H1 (cell line): ENCODE measurements at regions not wholly inside any gene's neighbourhood (a gene's known extent, or its start where the extent isn't known, plus 50 kb on each side); places are given as distances from the start of the nearest gene placed in this dataset.

ENCODE experiments used
- CTCF ChIA-PET: fragments of 300-600 bp; sonication (Branson Sonifier 250); formaldehyde crosslinking; loops from one replicate; lab custom pipeline; 2021; ENCODE audit not compliant: partially characterized antibody; lab: Charles Lee
- POLR2A ChIA-PET: fragments of 300-600 bp; sonication (Branson Sonifier 250); formaldehyde crosslinking; loops from one replicate; lab custom pipeline; 2021; ENCODE audit warnings: inconsistent platforms; ENCODE audit not compliant: partially characterized antibody; lab: Charles Lee
- DNase-seq, 2 experiments: peaks; one replicate each; pipeline versions ENCODE4 v3.0.0 to v3.0.0-alpha.2; 2010 to 2022; ENCODE audit warnings: low spot score in 2 of 2, low read depth in 1 of 2, mixed read lengths in 1 of 2
- FAIRE-seq: peaks from 2 replicates; lab custom pipeline; 2011; peaks lifted over from hg19 to GRCh38; lab: Jason Lieb, UNC
- H2AFZ ChIP-seq: 2 replicates; pipeline ENCODE4 v1.8.1; 2012; ENCODE audit warnings: low read length, inconsistent platforms
- H2AK5ac ChIP-seq: 2 replicates; pipeline ENCODE4 v1.6.1; 2013; ENCODE audit warnings: low read depth, low read length
- H2BK120ac ChIP-seq: replicated peaks from 2 replicates; pipeline ENCODE3; 2013; ENCODE audit warnings: low read depth, low read length, inconsistent platforms
- H2BK12ac ChIP-seq: 2 replicates; pipeline ENCODE4 v1.6.1; 2013; ENCODE audit warnings: low read depth, low read length
- H2BK15ac ChIP-seq: 2 replicates; pipeline ENCODE4 v1.6.1; 2013; ENCODE audit warnings: low read length
- H2BK20ac ChIP-seq: 2 replicates; pipeline ENCODE4 v1.6.1; 2013; ENCODE audit warnings: low read length
- H2BK5ac ChIP-seq: 2 replicates; pipeline ENCODE4 v1.6.1; 2013; ENCODE audit warnings: low read depth, low read length
- H3K14ac ChIP-seq: 2 replicates; pipeline ENCODE4 v1.6.1; 2013; ENCODE audit warnings: inconsistent platforms; ENCODE audit not compliant: insufficient read length
- H3K18ac ChIP-seq: 2 replicates; pipeline ENCODE4 v1.6.1; 2013; ENCODE audit warnings: low read length; ENCODE audit errors: extremely low read depth
- H3K23ac ChIP-seq: 2 replicates; pipeline ENCODE4 v1.6.1; 2013; ENCODE audit warnings: inconsistent platforms; ENCODE audit not compliant: insufficient read length
- H3K23me2 ChIP-seq: 2 replicates; pipeline ENCODE4 v1.6.1; 2013; ENCODE audit warnings: low read depth, low read length
- H3K27ac ChIP-seq: 2 replicates; pipeline ENCODE4 v1.6.1; 2011; ENCODE audit warnings: low read depth, low read length, inconsistent platforms
- H3K27me3 ChIP-seq, 4 experiments: replicated peaks in 1 of 4; 1 replicate in 1 of 4; 2 replicates in 3 of 4; pipeline versions ENCODE4 v1.6.1 to v1.8.1; 2011 to 2013; ENCODE audit warnings: low read length in 3 of 4, mild to moderate bottlenecking in 3 of 4, inconsistent platforms in 2 of 4, mixed read lengths in 2 of 4, moderate library complexity in 1 of 4; ENCODE audit not compliant: control insufficient read depth in 3 of 4, insufficient read depth in 3 of 4; ENCODE audit errors: extremely low read depth in 1 of 4
- H3K36me3 ChIP-seq, 4 experiments: 2 replicates each; pipeline versions ENCODE4 v1.6.1 to v1.8.1; 2011 to 2013; ENCODE audit warnings: mild to moderate bottlenecking in 4 of 4, low read length in 3 of 4, moderate library complexity in 2 of 4, control low read depth in 1 of 4, inconsistent platforms in 1 of 4; ENCODE audit not compliant: insufficient read depth in 4 of 4, control insufficient read depth in 2 of 4
- H3K4ac ChIP-seq: replicated peaks from 2 replicates; pipeline ENCODE3; 2013; ENCODE audit warnings: low read length, low read depth, mixed read lengths, inconsistent platforms; ENCODE audit not compliant: insufficient read length
- H3K4me1 ChIP-seq, 4 experiments: replicated peaks in 1 of 4; 1 replicate in 1 of 4; 2 replicates in 3 of 4; pipeline versions ENCODE4 v1.6.1 to v1.8.1; 2011 to 2013; ENCODE audit warnings: low read length in 3 of 4, inconsistent platforms in 2 of 4, mixed read lengths in 1 of 4; ENCODE audit not compliant: insufficient read depth in 4 of 4, control insufficient read depth in 3 of 4
- H3K4me2 ChIP-seq, 2 experiments: 2 replicates each; pipeline versions ENCODE4 v1.6.1 to v1.8.1; 2011 to 2013; ENCODE audit warnings: low read depth in 2 of 2, low read length in 2 of 2, control low read depth in 1 of 2, inconsistent platforms in 1 of 2, mild to moderate bottlenecking in 1 of 2; ENCODE audit not compliant: insufficient read depth in 1 of 2
- H3K4me3 ChIP-seq, 4 experiments: fragments of 200-600, 300-600 bp in 1 of 4; sonication (generic), shearing (Covaris generic), sonication (Bioruptor Twin) in 1 of 4; 2 replicates each; pipeline versions ENCODE4 v1.5.1 to v1.8.1; 2011 to 2016; ENCODE audit warnings: low read length in 4 of 4, low read depth in 3 of 4, control low read depth in 2 of 4, inconsistent platforms in 2 of 4, mild to moderate bottlenecking in 2 of 4, mixed read lengths in 1 of 4, moderate library complexity in 1 of 4; ENCODE audit not compliant: insufficient read depth in 2 of 4; ENCODE audit errors: extremely low read depth in 1 of 4
- H3K56ac ChIP-seq: replicated peaks from 2 replicates; pipeline ENCODE3; 2013; ENCODE audit warnings: low read depth, mild to moderate bottlenecking, mixed read lengths, low read length, inconsistent platforms; ENCODE audit not compliant: insufficient read length
- H3K79me1 ChIP-seq: 2 replicates; pipeline ENCODE4 v1.6.1; 2013; ENCODE audit warnings: low read depth, low read length, control low read depth
- H3K79me2 ChIP-seq, 2 experiments: 2 replicates each; pipeline versions ENCODE4 v1.6.1 to v1.8.1; 2012 to 2013; ENCODE audit warnings: low read length in 2 of 2, mild to moderate bottlenecking in 2 of 2, inconsistent platforms in 1 of 2; ENCODE audit not compliant: insufficient read depth in 2 of 2, control insufficient read depth in 1 of 2
- H3K9ac ChIP-seq, 4 experiments: replicated peaks in 1 of 4; 1 replicate in 1 of 4; 2 replicates in 3 of 4; pipeline versions ENCODE4 v1.6.1 to v1.8.1; 2011 to 2013; ENCODE audit warnings: low read depth in 3 of 4, low read length in 3 of 4, control low read depth in 2 of 4, mild to moderate bottlenecking in 2 of 4, moderate library complexity in 2 of 4, inconsistent platforms in 1 of 4; ENCODE audit errors: extremely low read depth in 1 of 4
- H3K9me3 ChIP-seq, 2 experiments: 2 replicates each; pipeline versions ENCODE4 v1.6.1 to v1.8.1; 2012 to 2013; ENCODE audit warnings: mild to moderate bottlenecking in 2 of 2, moderate library complexity in 2 of 2, control low read depth in 1 of 2, inconsistent platforms in 1 of 2, low read depth in 1 of 2, low read length in 1 of 2, mixed read lengths in 1 of 2; ENCODE audit not compliant: insufficient read depth in 2 of 2
- H4K20me1 ChIP-seq, 2 experiments: replicated peaks in 1 of 2; 2 replicates each; pipeline versions ENCODE3 to v1.8.1; 2011 to 2013; ENCODE audit warnings: inconsistent platforms in 2 of 2, low read length in 2 of 2, mild to moderate bottlenecking in 1 of 2; ENCODE audit not compliant: insufficient read depth in 2 of 2, control insufficient read depth in 1 of 2
- H4K5ac ChIP-seq: 2 replicates; pipeline ENCODE4 v1.6.1; 2013; ENCODE audit warnings: low read length, low read depth, mixed read lengths, inconsistent platforms; ENCODE audit not compliant: insufficient read length
- H4K8ac ChIP-seq: 2 replicates; pipeline ENCODE4 v1.8.0; 2013; ENCODE audit warnings: mild to moderate bottlenecking, moderate library complexity, low read length, inconsistent platforms; ENCODE audit not compliant: insufficient read depth; ENCODE audit errors: extremely low read depth
- H4K91ac ChIP-seq: replicated peaks from 2 replicates; pipeline ENCODE3; 2013; ENCODE audit warnings: low read length, mixed read lengths, inconsistent platforms; ENCODE audit not compliant: insufficient read length
- BRCA1 ChIP-seq: IDR thresholded peaks from 2 replicates; pipeline ENCODE4 v1.6.1; 2012; ENCODE audit warnings: low read depth, low read length, improper control_type of control experiment
- EP300 ChIP-seq, 2 experiments: IDR thresholded peaks; 1 replicate in 1 of 2; 2 replicates in 1 of 2; pipeline ENCODE4 v1.6.1; 2011 to 2012; ENCODE audit warnings: low read depth in 2 of 2, low read length in 2 of 2, mild to moderate bottlenecking in 2 of 2, borderline replicate concordance in 1 of 2, inconsistent platforms in 1 of 2, moderate library complexity in 1 of 2
- JUND ChIP-seq: IDR thresholded peaks from 2 replicates; pipeline ENCODE4 v1.6.1; 2011; ENCODE audit warnings: mild to moderate bottlenecking, improper control_type of control experiment, low read length
- MAX ChIP-seq: IDR thresholded peaks from 2 replicates; pipeline ENCODE4 v1.6.1; 2012; ENCODE audit warnings: inconsistent platforms
- POU5F1 ChIP-seq: IDR thresholded peaks from 2 replicates; pipeline ENCODE4 v1.6.1; 2011; ENCODE audit warnings: low read depth, mild to moderate bottlenecking, low read length, moderate library complexity
- RNF2 ChIP-seq: fragments of 200-900, 300-1000 bp; sonication (generic); IDR thresholded peaks from 2 replicates; pipeline ENCODE4 v1.7.1; 2016; ENCODE audit warnings: borderline replicate concordance, low read depth, mild to moderate bottlenecking, antibody characterized with exemption, low read length; ENCODE audit not compliant: poor library complexity, severe bottlenecking; ENCODE audit errors: missing control alignments
- RXRA ChIP-seq: IDR thresholded peaks from 2 replicates; pipeline ENCODE4 v1.6.1; 2011; ENCODE audit warnings: low read depth, mild to moderate bottlenecking, low read length, moderate library complexity; ENCODE audit not compliant: insufficient read depth
- TBP ChIP-seq: IDR thresholded peaks from 2 replicates; pipeline ENCODE4 v1.6.1; 2011; ENCODE audit warnings: low read depth, low read length, improper control_type of control experiment
- YY1 ChIP-seq: IDR thresholded peaks from 2 replicates; pipeline ENCODE4 v1.6.1; 2011; ENCODE audit warnings: low read depth, mild to moderate bottlenecking, low read length

DNA sequence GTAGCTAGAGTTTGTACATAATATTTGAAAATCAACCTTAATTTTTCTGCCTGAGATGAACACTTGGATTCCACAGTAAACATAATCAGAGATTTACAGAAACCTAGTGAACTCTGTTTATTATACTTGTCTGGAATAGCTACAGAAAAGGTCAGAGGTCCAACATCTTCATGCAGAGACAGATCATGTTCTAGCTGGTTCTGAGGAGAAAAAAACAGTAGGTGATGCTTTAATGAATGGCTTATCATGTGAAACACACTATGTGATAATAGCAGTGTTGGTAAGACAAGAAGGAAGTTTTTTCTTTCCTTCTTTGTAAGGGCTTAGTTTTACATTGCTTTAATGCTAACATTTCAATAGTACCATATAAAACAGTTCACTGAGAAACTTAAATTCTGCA is 846.4 kb upstream of the ZEB2 start:
- no peak overlapping the region for H3K27ac ChIP-seq

More for the DNA sequence above, 846.4 kb upstream of the ZEB2 start:
- Histone ChIP-seq H3K9me3 (no peaks in the 10 kb centered on the region), H3K4me2 (no peak overlapping the region), H2BK5ac (no peak overlapping the region), H3K9ac (no peak overlapping the region), H3K79me2 (no peaks in the 10 kb centered on the region), H2AFZ (no peak overlapping the region), H4K91ac (no peak overlapping the region), H3K23ac (no peak overlapping the region), H3K79me1 (no peaks in the 10 kb centered on the region), H3K27me3 (no peaks in the 10 kb centered on the region), H3K23me2 (no peaks in the 10 kb centered on the region), H3K4ac (no peak overlapping the region), H2BK120ac (no peak overlapping the region), H3K4me1 (no peaks in the 10 kb centered on the region), H3K36me3 (no peaks in the 10 kb centered on the region), H3K14ac (no peak overlapping the region), H3K18ac (no peak overlapping the region), H4K5ac (no peak overlapping the region), H2BK20ac (no peak overlapping the region), H4K8ac (no peak overlapping the region), H2BK12ac (no peak overlapping the region), H3K4me3 (no peak overlapping the region), H2BK15ac (no peak overlapping the region), H4K20me1 (no peaks in the 10 kb centered on the region), H3K56ac (no peak overlapping the region), H2AK5ac (no peak overlapping the region)
- TF ChIP-seq POU5F1: no peak
- TF ChIP-seq BRCA1: no peak
- TF ChIP-seq RNF2: no peak
- no peak for TF ChIP-seq YY1
- no peak for TF ChIP-seq JUND
- no peak for TF ChIP-seq RXRA
- TF ChIP-seq MAX: no peak
- TF ChIP-seq TBP: no peak
- no peak for TF ChIP-seq EP300 (IDR thresholded peaks at IDR 0.05; ENCODE audit: borderline replicate concordance in 1 of 2, low read depth in 2 of 2, low read length in 2 of 2)
- ChIA-PET CTCF (no interaction called here), POLR2A (interaction anchor here (0.6 kb wide), 1 partner anchor 428 kb away, joined by 3 read pairs; no protein-coding TSS in a partner anchor)
- FAIRE-seq (no peak), DNase-seq (no peak)
